ENCODE measurements at regions not wholly inside any gene's neighbourhood (a gene's known extent, or its start where the extent isn't known, plus 50 kb on each side); places are given as distances from the start of the nearest gene placed in this dataset.

DNA sequence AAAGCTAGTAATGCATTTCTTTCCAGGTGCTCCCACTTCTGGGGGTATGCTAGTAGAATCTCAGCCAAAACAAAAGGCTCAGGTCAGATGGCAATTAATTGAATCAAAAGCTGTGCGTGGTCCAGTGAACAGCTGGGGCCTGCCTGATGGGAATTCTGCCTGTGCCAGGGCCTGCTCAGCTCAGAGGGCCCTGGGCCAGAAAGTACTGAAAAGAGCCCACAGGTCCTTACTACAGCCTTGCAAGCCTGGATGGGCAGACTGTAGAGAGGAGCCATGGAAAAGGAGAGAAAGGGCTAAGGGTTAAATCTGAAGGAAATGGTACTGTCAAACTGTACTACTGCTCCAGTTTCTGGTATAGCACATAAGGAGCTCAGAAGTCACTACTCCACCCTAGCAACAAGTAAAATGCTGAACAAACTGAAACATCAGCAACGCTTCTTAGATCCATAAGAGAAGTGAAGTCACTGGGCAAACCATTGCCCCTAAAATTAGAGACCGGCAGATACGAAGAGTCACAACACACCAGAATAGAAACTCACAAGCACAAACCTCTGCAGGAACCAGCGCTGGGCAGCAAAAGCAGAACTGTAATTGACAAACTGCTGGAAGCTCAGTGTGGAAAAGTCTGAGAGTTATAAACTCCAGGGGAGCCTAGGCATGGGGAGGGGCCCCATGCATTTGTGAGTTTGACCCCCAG, 121.1 kb upstream of the SYT6 start:
- Histone ChIP-seq H3K27ac (no peak overlapping the region), H3K4me3 (no peak overlapping the region)
- DNase-seq (ENCODE audit: low spot score) = no peak
- TF ChIP-seq, protein P1, sequence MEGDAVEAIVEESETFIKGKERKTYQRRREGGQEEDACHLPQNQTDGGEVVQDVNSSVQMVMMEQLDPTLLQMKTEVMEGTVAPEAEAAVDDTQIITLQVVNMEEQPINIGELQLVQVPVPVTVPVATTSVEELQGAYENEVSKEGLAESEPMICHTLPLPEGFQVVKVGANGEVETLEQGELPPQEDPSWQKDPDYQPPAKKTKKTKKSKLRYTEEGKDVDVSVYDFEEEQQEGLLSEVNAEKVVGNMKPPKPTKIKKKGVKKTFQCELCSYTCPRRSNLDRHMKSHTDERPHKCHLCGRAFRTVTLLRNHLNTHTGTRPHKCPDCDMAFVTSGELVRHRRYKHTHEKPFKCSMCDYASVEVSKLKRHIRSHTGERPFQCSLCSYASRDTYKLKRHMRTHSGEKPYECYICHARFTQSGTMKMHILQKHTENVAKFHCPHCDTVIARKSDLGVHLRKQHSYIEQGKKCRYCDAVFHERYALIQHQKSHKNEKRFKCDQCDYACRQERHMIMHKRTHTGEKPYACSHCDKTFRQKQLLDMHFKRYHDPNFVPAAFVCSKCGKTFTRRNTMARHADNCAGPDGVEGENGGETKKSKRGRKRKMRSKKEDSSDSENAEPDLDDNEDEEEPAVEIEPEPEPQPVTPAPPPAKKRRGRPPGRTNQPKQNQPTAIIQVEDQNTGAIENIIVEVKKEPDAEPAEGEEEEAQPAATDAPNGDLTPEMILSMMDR (IDR thresholded peaks at IDR 0.05) = no peak

DNA sequence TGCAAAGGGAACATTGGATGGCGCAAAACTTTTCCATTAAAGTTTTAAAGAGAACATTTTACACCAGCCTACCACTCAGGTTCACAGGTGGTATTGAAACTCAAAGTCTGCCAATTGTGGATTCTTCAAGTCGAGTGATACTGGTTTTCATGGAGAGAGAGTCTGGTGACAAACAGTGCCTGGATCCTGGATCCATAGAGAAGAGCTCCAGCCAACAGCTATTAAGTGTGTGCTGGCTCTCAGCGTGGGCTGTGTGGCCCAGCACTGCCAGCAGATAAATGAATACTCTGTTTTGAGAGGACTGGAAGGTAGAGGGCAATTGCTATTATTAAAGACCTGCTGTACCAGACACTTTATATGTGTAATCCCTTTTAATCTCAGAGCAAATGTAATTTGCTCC, 118.9 kb upstream of the SYT6 start:
- no peak for DNase-seq (ENCODE audit: low spot score)
- TF ChIP-seq, protein P1 (IDR thresholded peaks at IDR 0.05) = no peak
- H3K4me3 ChIP-seq = no peak overlapping the region
- H3K27ac ChIP-seq = no peak overlapping the region

DNA sequence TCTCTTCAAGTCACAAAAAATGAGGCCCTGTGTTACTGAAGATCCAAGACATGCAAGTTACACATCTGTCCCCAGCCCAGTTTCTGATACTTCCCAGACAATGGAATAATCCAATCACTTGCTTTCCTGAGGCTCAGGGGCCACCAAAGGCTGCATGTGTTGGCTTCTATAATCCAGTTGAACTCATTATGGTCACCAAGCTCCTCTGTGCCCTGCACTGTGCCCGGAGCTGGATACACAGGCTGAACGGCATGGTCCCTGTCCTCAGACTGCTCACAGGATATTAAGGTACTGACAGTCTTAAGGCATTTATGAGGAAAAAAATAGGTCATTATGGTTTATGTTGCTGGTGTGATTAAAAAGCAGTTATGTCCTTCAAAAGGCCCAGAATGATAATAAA, 117.0 kb upstream of the SYT6 start:
- no peak overlapping the region for H3K27ac ChIP-seq
- TF ChIP-seq, protein P1 (IDR thresholded peaks at IDR 0.05) = no peak

DNA sequence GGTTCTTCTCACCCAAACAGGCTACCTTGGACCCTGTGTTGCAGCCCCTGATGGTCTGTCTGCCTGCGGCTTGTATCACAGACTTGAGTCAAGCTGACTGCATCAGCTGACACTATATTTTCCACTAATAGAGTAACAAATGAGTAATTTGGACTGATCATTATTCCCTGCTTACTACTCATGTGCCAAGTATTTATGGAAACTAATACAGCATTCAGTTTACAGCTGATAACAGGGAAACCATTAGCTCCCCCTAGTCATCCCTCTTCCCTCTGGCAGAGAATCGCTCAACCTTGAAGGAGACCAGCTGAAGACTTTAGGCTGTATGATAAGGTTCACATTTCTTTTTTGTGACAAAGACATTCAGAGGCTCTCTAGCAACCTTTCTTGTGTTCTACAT, 116.6 kb upstream of the SYT6 start:
- H3K4me3 ChIP-seq = no peak overlapping the region
- TF ChIP-seq, protein P1 (IDR thresholded peaks at IDR 0.05) = no peak
- DNase-seq (ENCODE audit: low spot score) = no peak
- no peak overlapping the region for H3K27ac ChIP-seq

More for the DNA sequence above, 117.0 kb upstream of the SYT6 start:
- H3K4me3 ChIP-seq = no peak overlapping the region
- DNase-seq (ENCODE audit: low spot score) = no peak

DNA sequence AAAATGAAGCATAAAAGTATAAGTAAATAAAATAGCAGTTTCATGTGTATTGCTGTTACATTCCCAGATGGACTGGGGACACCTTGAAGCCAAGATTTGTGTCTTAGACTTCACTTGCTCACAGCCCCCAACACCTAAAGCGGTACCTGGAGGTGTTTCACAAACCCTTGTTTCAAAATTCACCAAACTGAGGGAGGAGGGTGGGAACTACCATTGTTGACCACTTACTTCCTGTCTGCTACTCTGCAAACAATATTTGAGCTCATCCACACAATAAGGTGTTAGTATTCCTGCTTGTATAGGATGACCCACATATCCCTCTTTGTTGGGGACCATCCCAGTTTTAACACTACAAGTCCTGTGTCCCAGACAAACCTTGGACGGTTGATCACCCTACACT, 115.9 kb upstream of the SYT6 start:
- no peak for DNase-seq (ENCODE audit: low spot score)
- no peak overlapping the region for H3K4me3 ChIP-seq
- H3K27ac ChIP-seq = no peak overlapping the region
- TF ChIP-seq, protein P1 (IDR thresholded peaks at IDR 0.05) = no peak

DNA sequence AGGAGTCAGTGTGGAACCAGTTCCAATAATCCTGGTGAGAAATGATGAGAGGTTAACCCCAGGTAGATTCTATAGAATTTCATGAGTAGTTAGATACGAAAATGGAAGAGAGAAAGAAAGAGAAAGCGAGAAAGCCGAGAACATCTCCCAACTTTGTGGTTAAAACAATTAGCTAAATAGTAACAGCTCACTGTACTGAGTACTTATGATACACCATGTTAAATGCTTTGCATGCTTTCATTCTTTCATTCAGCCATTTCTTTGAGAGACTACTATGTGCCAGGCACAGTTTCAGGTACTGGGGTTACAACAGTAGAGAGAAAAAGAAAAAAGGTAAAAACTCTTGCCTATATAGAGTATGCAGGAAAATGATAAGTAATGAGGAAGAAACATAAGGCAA, 109.7 kb upstream of the SYT6 start:
- no peak for DNase-seq (ENCODE audit: low spot score)
- H3K27ac ChIP-seq = no peak overlapping the region
- H3K4me3 ChIP-seq = no peak overlapping the region
- TF ChIP-seq, protein P1 (IDR thresholded peaks at IDR 0.05) = no peak

DNA sequence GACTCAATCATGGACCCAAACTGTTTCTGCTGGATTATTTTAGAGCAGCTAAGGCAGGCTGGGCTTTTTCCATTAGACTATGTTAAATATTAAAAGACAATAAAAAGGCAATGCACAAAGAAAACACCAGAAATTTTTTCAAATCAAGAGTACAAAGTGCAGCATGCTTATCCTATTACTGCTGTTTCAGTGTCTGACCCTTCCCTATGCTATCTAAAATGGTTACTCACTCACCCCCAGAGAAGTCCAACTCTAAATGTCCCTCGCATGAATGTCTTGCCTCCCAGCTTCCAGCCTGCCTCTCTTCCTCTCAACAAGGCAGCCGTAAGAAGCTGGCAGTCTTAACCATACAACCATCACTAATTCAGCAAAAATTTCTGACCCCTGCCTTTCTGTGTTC, 108.7 kb upstream of the SYT6 start:
- Histone ChIP-seq H3K27ac (no peak overlapping the region), H3K4me3 (no peak overlapping the region)
- DNase-seq (ENCODE audit: low spot score) = no peak
- TF ChIP-seq, protein P1 (IDR thresholded peaks at IDR 0.05) = no peak
